Mesenchymal stem cell (in vitro differentiated cells and primary cell): ENCODE measurements at regions not wholly inside any gene's neighbourhood (a gene's known extent, or its start where the extent isn't known, plus 50 kb on each side); places are given as distances from the start of the nearest gene placed in this dataset.

Source experiments
- DNase-seq: peaks from one replicate; pipeline ENCODE4 v3.0.0-alpha.2; 2013
- H2AFZ ChIP-seq: one replicate; pipeline ENCODE4 v1.6.1; 2013; ENCODE audit warnings: low read depth, mild to moderate bottlenecking, control low read depth, inconsistent platforms, low read length, moderate library complexity
- H2AK5ac ChIP-seq: 2 replicates; pipeline ENCODE4 v1.6.1; 2013; ENCODE audit warnings: low read length, moderate library complexity, mild to moderate bottlenecking, inconsistent platforms; ENCODE audit not compliant: severe bottlenecking
- H2BK120ac ChIP-seq: one replicate; pipeline ENCODE4 v1.6.1; 2013; ENCODE audit warnings: low read depth, mild to moderate bottlenecking, inconsistent platforms, low read length, moderate library complexity
- H2BK12ac ChIP-seq, 2 experiments: one replicate each; pipeline ENCODE4 v1.6.1; 2013; ENCODE audit warnings: inconsistent platforms in 2 of 2, low read length in 2 of 2, mild to moderate bottlenecking in 2 of 2, moderate library complexity in 2 of 2, control low read depth in 1 of 2
- H2BK15ac ChIP-seq: one replicate; pipeline ENCODE4 v1.6.1; 2013; ENCODE audit warnings: mild to moderate bottlenecking, low read depth, inconsistent platforms; ENCODE audit not compliant: poor library complexity, severe bottlenecking
- H2BK5ac ChIP-seq: 2 replicates; pipeline ENCODE4 v1.6.1; 2013; ENCODE audit warnings: low read depth, mild to moderate bottlenecking, low read length, control low read depth, inconsistent platforms; ENCODE audit not compliant: poor library complexity, severe bottlenecking
- H3K14ac ChIP-seq, 2 experiments: one replicate each; pipeline ENCODE4 v1.6.1; 2013; ENCODE audit warnings: inconsistent platforms in 2 of 2, low read length in 2 of 2, control low read depth in 1 of 2, mild to moderate bottlenecking in 1 of 2, moderate library complexity in 1 of 2
- H3K18ac ChIP-seq, 2 experiments: one replicate each; pipeline ENCODE4 v1.6.1; 2013; ENCODE audit warnings: inconsistent platforms in 2 of 2, low read length in 2 of 2, control low read depth in 1 of 2, low read depth in 1 of 2, mild to moderate bottlenecking in 1 of 2
- H3K23ac ChIP-seq, 2 experiments: one replicate each; pipeline ENCODE4 v1.6.1; 2013; ENCODE audit warnings: inconsistent platforms in 2 of 2, low read length in 2 of 2, mild to moderate bottlenecking in 2 of 2, moderate library complexity in 2 of 2, control low read depth in 1 of 2
- H3K27ac ChIP-seq: 2 replicates; pipeline ENCODE4 v1.5.1; 2013; ENCODE audit warnings: mild to moderate bottlenecking, moderate library complexity, low read length, control low read depth, inconsistent platforms; ENCODE audit not compliant: poor library complexity, severe bottlenecking
- H3K27me3 ChIP-seq, 2 experiments: 2 replicates each; pipeline versions ENCODE4 v1.6.1 to v1.7.0; 2013; ENCODE audit warnings: low read length in 2 of 2, mild to moderate bottlenecking in 2 of 2, moderate library complexity in 2 of 2, control low read depth in 1 of 2, inconsistent platforms in 1 of 2; ENCODE audit not compliant: control insufficient read depth in 1 of 2, insufficient read depth in 1 of 2
- H3K36me3 ChIP-seq, 2 experiments: 2 replicates each; pipeline versions ENCODE4 v1.6.1 to v1.7.0; 2013; ENCODE audit warnings: low read length in 2 of 2, control low read depth in 1 of 2, inconsistent platforms in 1 of 2, low read depth in 1 of 2, mild to moderate bottlenecking in 1 of 2; ENCODE audit not compliant: insufficient read depth in 2 of 2, control insufficient read depth in 1 of 2
- H3K4ac ChIP-seq, 2 experiments: one replicate each; pipeline ENCODE4 v1.6.1; 2013; ENCODE audit warnings: inconsistent platforms in 2 of 2, low read length in 2 of 2, mild to moderate bottlenecking in 2 of 2, moderate library complexity in 2 of 2, control low read depth in 1 of 2, low read depth in 1 of 2
- H3K4me1 ChIP-seq: 2 replicates; pipeline ENCODE4 v1.6.1; 2013; ENCODE audit warnings: low read depth, low read length, control low read depth; ENCODE audit not compliant: control insufficient read depth, insufficient read depth
- H3K4me2 ChIP-seq: 2 replicates; pipeline ENCODE4 v1.6.1; 2013; ENCODE audit warnings: low read length, mild to moderate bottlenecking, inconsistent platforms; ENCODE audit not compliant: poor library complexity, severe bottlenecking
- H3K4me3 ChIP-seq, 2 experiments: 2 replicates each; pipeline versions ENCODE4 v1.5.1 to v1.7.0; 2013; ENCODE audit warnings: low read length in 2 of 2, mild to moderate bottlenecking in 2 of 2, control low read depth in 1 of 2, low read depth in 1 of 2; ENCODE audit not compliant: insufficient read depth in 1 of 2
- H3K79me1 ChIP-seq: replicated peaks from 2 replicates; pipeline ENCODE4 v1.6.1; 2013; ENCODE audit warnings: mild to moderate bottlenecking, control low read depth, low read length, inconsistent platforms; ENCODE audit not compliant: poor library complexity, severe bottlenecking
- H3K9ac ChIP-seq: 2 replicates; pipeline ENCODE4 v1.7.0; 2013; ENCODE audit warnings: mild to moderate bottlenecking, low read length, moderate library complexity
- H3K9me3 ChIP-seq: 2 replicates; pipeline ENCODE4 v1.7.0; 2013; ENCODE audit warnings: mild to moderate bottlenecking, low read length; ENCODE audit not compliant: control insufficient read depth
- H4K8ac ChIP-seq: one replicate; pipeline ENCODE4 v1.6.1; 2013; ENCODE audit warnings: inconsistent platforms, mild to moderate bottlenecking, low read length, moderate library complexity
- H4K91ac ChIP-seq: one replicate; pipeline ENCODE4 v1.6.1; 2013; ENCODE audit warnings: mild to moderate bottlenecking, low read length, inconsistent platforms
- WGBS: methylation state at CpG from one replicate; pipeline ENCODE4 v1.1.7; 2013; ENCODE audit warnings: mixed read lengths; 5-methylcytosine and 5-hydroxymethylcytosine counted together

GRCh38 chr22:49483281-49483870 is 344.3 kb downstream of the BRD1 start:
- WGBS, result 84% methylated on average over 17 of the region's 17 CpGs
- no peak overlapping the region for H2BK120ac ChIP-seq
- H2AK5ac ChIP-seq, result no peak overlapping the region
- H3K27ac ChIP-seq, result no peak overlapping the region
- no peaks in the 10 kb centered on the region for H3K36me3 ChIP-seq
- H2BK5ac ChIP-seq, result no peak overlapping the region
- no peak for DNase-seq
- no peak overlapping the region for H3K4ac ChIP-seq
- H3K18ac ChIP-seq, result no peak overlapping the region
- H3K14ac ChIP-seq, result no peak overlapping the region
- no peak overlapping the region for H3K4me2 ChIP-seq
- no peak overlapping the region for H3K23ac ChIP-seq
- H3K4me1 ChIP-seq, result peaks cover 7% of the 10 kb centered on the region
- no peak overlapping the region for H2BK15ac ChIP-seq
- no peak overlapping the region for H2AFZ ChIP-seq
- no peaks in the 10 kb centered on the region for H3K9me3 ChIP-seq
- H4K91ac ChIP-seq, result no peak overlapping the region
- H3K4me3 ChIP-seq, result no peak overlapping the region
- H3K9ac ChIP-seq, result no peak overlapping the region
- H2BK12ac ChIP-seq, result no peak overlapping the region
- no peaks in the 10 kb centered on the region for H3K79me1 ChIP-seq
- H4K8ac ChIP-seq, result no peak overlapping the region
- peaks cover 6 to 19% of the 10 kb centered on the region in 2 experiments for H3K27me3 ChIP-seq

- no peak for DNase-seq
- H2BK5ac ChIP-seq, result no peak overlapping the region
Measured at GRCh38 chr22:49482811-49483210, 344.9 kb downstream of the BRD1 start.

GRCh38 chr22:49481659-49482399 is 345.8 kb downstream of the BRD1 start:
- 54% methylated on average over 34 of the region's 35 CpGs for WGBS
- H4K8ac ChIP-seq, result no peak overlapping the region
- H3K4ac ChIP-seq, result no peak overlapping the region
- no peak overlapping the region for H2BK15ac ChIP-seq
- no peak overlapping the region for H3K23ac ChIP-seq
- DNase-seq, result no peak
- no peak overlapping the region for H2BK5ac ChIP-seq
- H2BK12ac ChIP-seq, result no peak overlapping the region
- no peak overlapping the region for H3K14ac ChIP-seq
- H3K4me1 ChIP-seq, result peaks cover 3% of the 10 kb centered on the region
- no peak overlapping the region for H3K27ac ChIP-seq
- no peak overlapping the region for H3K18ac ChIP-seq
- H3K4me3 ChIP-seq, result no peak overlapping the region
- no peaks in the 10 kb centered on the region for H3K79me1 ChIP-seq
- H3K4me2 ChIP-seq, result no peak overlapping the region
- no peak overlapping the region for H3K9ac ChIP-seq
- no peaks in the 10 kb centered on the region for H3K36me3 ChIP-seq
- H3K9me3 ChIP-seq, result no peaks in the 10 kb centered on the region
- no peak overlapping the region for H4K91ac ChIP-seq
- peaks cover 6 to 19% of the 10 kb centered on the region in 2 experiments for H3K27me3 ChIP-seq
- no peak overlapping the region for H2BK120ac ChIP-seq
- no peak overlapping the region for H2AFZ ChIP-seq
- H2AK5ac ChIP-seq, result no peak overlapping the region

More at GRCh38 chr22:49482811-49483210, 344.9 kb downstream of the BRD1 start:
- 90% methylated on average over 13 of the region's 13 CpGs for WGBS
- no peak overlapping the region for H4K91ac ChIP-seq
- H3K4me1 ChIP-seq, result peaks cover 3% of the 10 kb centered on the region
- no peak overlapping the region for H2BK120ac ChIP-seq
- H2BK15ac ChIP-seq, result no peak overlapping the region
- no peak overlapping the region for H3K18ac ChIP-seq
- H3K23ac ChIP-seq, result no peak overlapping the region
- H3K9me3 ChIP-seq, result no peaks in the 10 kb centered on the region
- H3K4ac ChIP-seq, result no peak overlapping the region
- H3K4me2 ChIP-seq, result no peak overlapping the region
- H2AK5ac ChIP-seq, result no peak overlapping the region
- H2AFZ ChIP-seq, result no peak overlapping the region
- H3K27ac ChIP-seq, result no peak overlapping the region
- no peaks in the 10 kb centered on the region for H3K79me1 ChIP-seq
- H4K8ac ChIP-seq, result no peak overlapping the region
- H3K4me3 ChIP-seq, result no peak overlapping the region
- no peak overlapping the region for H3K9ac ChIP-seq
- H3K27me3 ChIP-seq, result peaks cover 6 to 19% of the 10 kb centered on the region in 2 experiments
- H3K36me3 ChIP-seq, result no peaks in the 10 kb centered on the region
- no peak overlapping the region for H3K14ac ChIP-seq
- H2BK12ac ChIP-seq, result no peak overlapping the region

GRCh38 chr22:49480896-49481658 is 346.6 kb downstream of the BRD1 start:
- Histone ChIP-seq H3K9ac (no peak overlapping the region), H2BK12ac (no peak overlapping the region), H3K9me3 (no peaks in the 10 kb centered on the region), H2BK15ac (no peak overlapping the region), H3K4me2 (no peak overlapping the region), H3K18ac (no peak overlapping the region), H4K91ac (no peak overlapping the region), H3K4me1 (peaks cover 3% of the 10 kb centered on the region), H3K14ac (no peak overlapping the region), H3K27me3 (peaks cover 6 to 19% of the 10 kb centered on the region in 2 experiments), H3K27ac (no peak overlapping the region), H2BK5ac (no peak overlapping the region), H3K23ac (no peak overlapping the region), H2AFZ (no peak overlapping the region), H4K8ac (no peak overlapping the region), H3K79me1 (no peaks in the 10 kb centered on the region), H2AK5ac (no peak overlapping the region), H3K36me3 (no peaks in the 10 kb centered on the region), H3K4me3 (no peak overlapping the region), H2BK120ac (no peak overlapping the region), H3K4ac (no peak overlapping the region)
- DNase-seq, result no peak
- 80% methylated on average over 23 of the region's 23 CpGs for WGBS
